Left hindlimb (tissue), 1 donor: ENCODE measurements at regions not wholly inside any gene's neighbourhood (a gene's known extent, or its start where the extent isn't known, plus 50 kb on each side); places are given as distances from the start of the nearest gene placed in this dataset.

ENCODE experiments used
- DNase-seq: peaks from one replicate; pipeline ENCODE4 v3.0.0-alpha.2; 2018

DNA sequence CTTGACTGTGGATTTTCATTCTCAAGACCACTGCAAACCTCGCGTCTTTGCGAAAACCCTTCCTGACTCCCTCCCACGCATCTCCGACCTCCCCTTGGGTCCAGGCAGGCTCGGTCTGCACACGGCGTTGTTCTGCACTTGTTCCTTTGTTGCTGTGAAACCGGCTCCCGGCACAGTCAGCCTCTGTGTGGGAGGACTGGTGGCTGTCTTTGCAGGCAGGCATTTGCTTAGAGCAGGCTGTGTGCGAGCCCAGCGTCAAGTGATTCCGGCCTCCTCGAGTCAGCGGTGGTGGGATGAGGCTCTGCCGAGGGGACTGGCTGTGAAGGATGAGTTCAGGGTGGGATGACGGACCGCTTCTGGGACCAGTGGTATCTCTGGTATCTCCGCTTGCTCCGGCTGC is 102.6 kb upstream of the ROPN1 start:
- no peak for DNase-seq

- no peak for DNase-seq
Measured at GRCh38 chr3:124097362-124098131, 105.6 kb upstream of the ROPN1 start.

GRCh38 chr3:124101643-124102042 is 109.7 kb upstream of the ROPN1 start:
- DNase-seq: no peak

- DNase-seq: peak; percentile 59
Measured at GRCh38 chr3:124107104-124107890, 115.4 kb upstream of the ROPN1 start.

GRCh38 chr3:124108446-124108845 is 116.5 kb upstream of the ROPN1 start:
- no peak for DNase-seq

DNA sequence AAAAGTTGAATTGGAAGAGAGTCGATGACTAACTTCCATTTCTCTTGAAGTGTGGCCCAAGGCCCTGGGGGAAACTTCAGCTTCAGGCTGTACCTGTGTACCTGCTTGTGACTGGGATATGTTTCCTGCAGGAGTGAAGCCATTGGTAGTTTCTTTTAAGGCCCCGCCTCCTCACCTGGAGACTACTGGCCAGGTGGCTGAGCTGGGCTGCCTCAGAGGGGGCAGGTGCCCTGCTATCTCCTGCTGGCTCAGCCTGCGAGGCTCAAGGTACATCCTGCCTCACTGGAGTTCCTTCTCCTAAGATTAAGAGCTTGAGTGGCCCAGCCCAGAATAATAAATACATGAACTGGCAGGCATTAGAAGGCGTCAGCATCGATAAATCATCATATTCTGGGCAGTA is 121.6 kb upstream of the ROPN1 start:
- no peak for DNase-seq

GRCh38 chr3:124115279-124115678 is 123.4 kb upstream of the ROPN1 start:
- no peak for DNase-seq

- DNase-seq: no peak
Measured at GRCh38 chr3:124115956-124116355, 124.0 kb upstream of the ROPN1 start.

- DNase-seq: no peak
Measured at GRCh38 chr3:124116906-124117305, 125.0 kb upstream of the ROPN1 start.

- DNase-seq: no peak
Measured at GRCh38 chr3:124117486-124117885, 125.6 kb upstream of the ROPN1 start.

DNA sequence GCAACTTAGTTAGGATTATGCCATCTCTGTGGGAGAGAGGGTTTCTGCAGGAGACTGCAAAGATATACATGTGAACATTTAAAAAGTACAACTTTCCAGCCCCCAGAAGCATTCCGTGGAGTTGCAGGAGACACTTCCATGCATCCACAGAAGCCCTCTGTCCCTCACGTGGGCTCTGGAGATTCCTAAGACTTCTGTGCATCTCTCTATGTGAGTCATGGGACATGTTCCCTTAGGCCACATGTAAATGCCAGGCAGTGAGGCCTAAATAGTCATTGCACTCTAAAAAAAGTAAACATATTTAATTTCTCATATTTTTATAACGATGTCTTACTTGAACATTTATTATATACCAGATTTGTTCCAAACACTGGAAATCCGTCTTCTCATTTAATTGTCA is 126.5 kb upstream of the ROPN1 start:
- DNase-seq: no peak

DNA sequence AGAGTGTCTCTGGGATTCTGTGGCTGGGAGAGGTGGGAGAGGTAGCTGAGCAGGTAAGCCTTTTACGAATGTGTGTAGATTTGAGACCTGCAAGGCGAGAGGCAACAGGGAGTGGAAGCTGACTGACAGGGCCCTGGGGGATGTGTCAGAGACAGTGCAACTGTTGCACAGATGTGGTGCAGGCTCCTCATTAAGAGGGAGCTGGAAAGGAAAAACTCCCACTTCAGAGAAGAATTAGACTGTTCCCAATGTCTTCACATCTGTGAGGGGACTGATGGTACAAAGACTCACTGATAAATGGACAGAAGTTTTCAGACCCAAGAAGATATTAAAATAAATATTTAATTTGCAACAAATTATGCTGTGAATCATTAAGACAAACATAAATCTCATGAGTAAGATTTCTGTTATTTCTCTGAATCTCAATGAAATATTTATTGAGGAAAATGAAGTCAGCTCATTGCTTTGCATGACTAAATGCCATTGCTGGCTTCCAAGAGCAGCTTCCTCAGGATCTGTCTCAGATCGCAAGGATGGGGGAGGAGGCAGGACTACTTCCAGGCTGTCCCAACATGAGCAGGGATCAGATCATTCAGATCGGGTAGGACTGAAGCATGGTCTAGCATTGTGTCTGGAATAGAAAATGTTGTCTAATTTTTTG is 127.3 kb upstream of the ROPN1 start:
- no peak for DNase-seq

- no peak for DNase-seq
Measured at GRCh38 chr3:124121379-124122312, 129.7 kb upstream of the ROPN1 start.

- DNase-seq: no peak
Measured at GRCh38 chr3:124125315-124125714, 133.4 kb upstream of the ROPN1 start.

- DNase-seq: no peak
Measured at GRCh38 chr3:124126436-124127023, 134.6 kb upstream of the ROPN1 start.

DNA sequence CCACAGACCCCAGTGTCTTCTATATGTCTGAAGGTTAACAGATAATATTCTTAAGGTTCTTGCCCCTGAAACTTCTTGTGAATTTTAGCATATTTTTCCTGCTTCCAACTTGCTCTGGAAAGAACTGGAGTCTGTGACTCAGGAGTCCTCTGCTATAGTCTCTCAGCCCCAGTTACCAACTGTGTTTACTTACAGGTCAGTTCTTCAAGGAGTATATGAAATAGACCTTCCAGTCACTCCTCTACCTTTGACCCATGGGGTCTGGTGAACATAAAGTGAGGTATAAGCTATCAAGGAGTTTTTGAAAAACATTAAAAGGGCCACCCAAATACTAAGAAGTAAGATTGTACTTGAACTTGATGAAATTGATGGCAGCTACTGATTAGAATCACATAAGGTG is 139.2 kb upstream of the ROPN1 start:
- no peak for DNase-seq

DNA sequence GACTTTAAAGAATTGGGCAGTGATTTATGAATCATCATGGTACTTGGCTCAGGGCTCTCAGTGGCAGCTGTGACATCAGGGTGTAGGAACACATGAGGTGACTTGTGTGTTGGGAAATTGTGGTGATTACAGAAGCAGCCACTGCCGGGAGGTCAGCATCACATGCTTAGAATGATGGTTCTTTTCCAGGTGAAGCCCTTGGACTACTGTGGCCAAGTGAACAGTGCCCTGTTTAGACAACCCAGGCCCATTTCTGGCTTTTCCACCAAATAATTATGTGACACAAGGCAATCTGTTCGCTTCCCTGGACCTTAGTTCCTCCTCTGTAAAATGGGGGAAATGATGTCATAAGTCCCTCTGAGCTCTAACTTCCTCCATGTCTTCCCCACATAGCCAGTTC is 139.7 kb upstream of the ROPN1 start:
- DNase-seq: no peak

DNA sequence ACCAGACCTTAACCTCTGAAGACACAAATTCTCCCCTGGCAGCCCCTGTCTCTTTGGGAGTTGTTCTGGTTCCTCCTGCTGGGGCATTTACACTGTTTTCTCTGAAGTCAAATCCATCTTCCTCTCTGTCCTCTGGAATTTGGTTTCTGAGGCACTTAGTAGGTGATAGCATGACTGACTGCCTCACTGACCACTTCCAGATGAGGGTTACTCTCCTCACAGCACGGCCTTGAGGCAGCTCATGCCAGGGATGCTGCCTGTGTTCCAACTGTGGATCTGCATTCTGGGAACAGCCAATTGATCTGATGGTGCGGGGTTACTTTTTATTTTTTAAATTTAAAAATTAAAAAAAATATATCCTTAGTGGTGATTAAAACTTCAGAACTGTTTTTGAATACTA is 140.9 kb upstream of the ROPN1 start:
- DNase-seq: no peak

DNA sequence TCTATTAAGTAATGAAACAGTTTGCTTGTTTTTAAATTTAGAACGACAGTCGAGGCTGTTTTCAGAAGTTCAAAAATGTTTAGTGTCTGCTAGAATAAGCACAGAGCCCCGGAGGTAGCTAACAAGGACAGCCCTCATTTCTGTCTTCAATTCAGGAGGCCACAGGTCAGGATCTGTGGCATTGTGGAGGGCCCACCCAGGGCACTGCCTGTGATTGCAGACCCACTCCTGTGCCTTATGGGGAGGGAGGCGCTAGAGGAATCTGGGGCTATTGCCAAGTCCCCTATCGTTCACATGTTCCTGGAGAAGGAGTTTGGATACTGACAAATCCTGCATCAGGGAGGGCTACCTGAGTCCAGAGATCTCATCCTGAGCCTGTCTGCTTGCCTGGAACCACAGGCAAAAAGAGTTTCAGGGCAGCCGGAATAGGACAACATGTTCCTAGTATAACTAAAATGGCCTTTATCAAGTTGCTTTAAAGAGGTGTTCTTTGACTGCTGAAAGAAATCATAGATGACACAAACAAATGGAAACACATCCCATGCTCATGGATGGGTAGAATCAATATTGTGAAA is 141.5 kb upstream of the ROPN1 start:
- DNase-seq: no peak

GRCh38 chr3:124137216-124137615 is 145.3 kb upstream of the ROPN1 start:
- no peak for DNase-seq

GRCh38 chr3:124138148-124138547 is 146.2 kb upstream of the ROPN1 start:
- no peak for DNase-seq

- no peak for DNase-seq
Measured at GRCh38 chr3:124140746-124141145, 148.8 kb upstream of the ROPN1 start.
